ENCODE measurements at regions not wholly inside any gene's neighbourhood (a gene's known extent, or its start where the extent isn't known, plus 50 kb on each side); places are given as distances from the start of the nearest gene placed in this dataset.

DNA sequence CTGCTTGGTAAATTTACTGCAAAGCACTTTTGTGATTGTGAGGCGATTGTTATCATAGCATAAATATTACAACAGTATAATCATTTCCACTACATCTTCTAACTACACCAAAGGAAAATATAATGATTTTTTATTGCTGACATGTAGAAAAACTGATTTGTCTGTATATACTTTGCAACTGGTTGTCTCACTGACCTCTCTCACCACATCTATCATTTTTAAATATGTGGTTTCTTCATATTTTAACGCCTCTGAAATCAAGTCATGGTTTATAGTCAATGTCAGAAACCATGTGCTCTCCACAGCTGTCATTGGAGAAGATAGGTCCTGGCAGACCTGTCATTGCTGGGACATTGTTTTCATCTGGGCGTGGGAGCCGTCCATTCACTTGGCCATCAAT lies 315.4 kb upstream of the KLF6 start:
- no peak overlapping the region for H3K4me3 ChIP-seq (ENCODE audit: insufficient read depth, low read length, poor library complexity, severe bottlenecking)
- no peaks in the 10 kb centered on the region for H3K79me2 ChIP-seq (ENCODE audit: insufficient read depth, low read length)
- H3K4me2 ChIP-seq (ENCODE audit: low read depth, low read length, poor library complexity, severe bottlenecking), result no peak overlapping the region
- no peaks in the 10 kb centered on the region for H3K9me2 ChIP-seq (replicated peaks; ENCODE audit: insufficient read depth, low read length)
- no peaks in the 10 kb centered on the region for H3K36me3 ChIP-seq (ENCODE audit: low read length)
- H3K27me3 ChIP-seq (ENCODE audit: low read length), result no peaks in the 10 kb centered on the region
- no peak overlapping the region for H3K9ac ChIP-seq (ENCODE audit: low read length)
- H3K9me3 ChIP-seq (ENCODE audit: insufficient read depth, low read length), result no peaks in the 10 kb centered on the region
- TF ChIP-seq EZH2phosphoT487 (conservative IDR thresholded peaks at IDR 0.05; ENCODE audit: low read length) (no peak), CTCF (IDR thresholded peaks at IDR 0.05; ENCODE audit: insufficient read depth, low read length, poor library complexity, severe bottlenecking) (no peak)
- H3K27ac ChIP-seq (ENCODE audit: low read depth, low read length), result no peak overlapping the region
- no peaks in the 10 kb centered on the region for H4K20me1 ChIP-seq (ENCODE audit: low read depth, low read length)
- H2AFZ ChIP-seq (ENCODE audit: low read depth, low read length, severe bottlenecking), result no peak overlapping the region
- H3F3A ChIP-seq (ENCODE audit: insufficient read depth), result no peaks in the 10 kb centered on the region

- H3K79me2 ChIP-seq (ENCODE audit: insufficient read depth, low read length), result no peaks in the 10 kb centered on the region
- no peaks in the 10 kb centered on the region for H4K20me1 ChIP-seq (ENCODE audit: low read depth, low read length)
- no peak overlapping the region for H3K9ac ChIP-seq (ENCODE audit: low read length)
- H3K9me2 ChIP-seq (replicated peaks; ENCODE audit: insufficient read depth, low read length), result no peaks in the 10 kb centered on the region
- TF ChIP-seq EZH2phosphoT487 (conservative IDR thresholded peaks at IDR 0.05; ENCODE audit: low read length) (no peak), CTCF (IDR thresholded peaks at IDR 0.05; ENCODE audit: insufficient read depth, low read length, poor library complexity, severe bottlenecking) (no peak)
- H3K9me3 ChIP-seq (ENCODE audit: insufficient read depth, low read length), result no peaks in the 10 kb centered on the region
- no peak overlapping the region for H3K4me2 ChIP-seq (ENCODE audit: low read depth, low read length, poor library complexity, severe bottlenecking)
- H3K27me3 ChIP-seq (ENCODE audit: low read length), result no peaks in the 10 kb centered on the region
- H3K36me3 ChIP-seq (ENCODE audit: low read length), result no peaks in the 10 kb centered on the region
- no peaks in the 10 kb centered on the region for H3F3A ChIP-seq (ENCODE audit: insufficient read depth)
- H3K4me3 ChIP-seq (ENCODE audit: insufficient read depth, low read length, poor library complexity, severe bottlenecking), result no peak overlapping the region
- no peak overlapping the region for H2AFZ ChIP-seq (ENCODE audit: low read depth, low read length, severe bottlenecking)
- no peak overlapping the region for H3K27ac ChIP-seq (ENCODE audit: low read depth, low read length)
Measured at GRCh38 chr10:4099202-4099601, 314.2 kb upstream of the KLF6 start.

GRCh38 chr10:4095166-4095917 lies 310.3 kb upstream of the KLF6 start:
- no peak overlapping the region for H2AFZ ChIP-seq (ENCODE audit: low read depth, low read length, severe bottlenecking)
- no peaks in the 10 kb centered on the region for H4K20me1 ChIP-seq (ENCODE audit: low read depth, low read length)
- H3K36me3 ChIP-seq (ENCODE audit: low read length), result no peaks in the 10 kb centered on the region
- H3K27ac ChIP-seq (ENCODE audit: low read depth, low read length), result no peak overlapping the region
- H3K9me2 ChIP-seq (replicated peaks; ENCODE audit: insufficient read depth, low read length), result no peaks in the 10 kb centered on the region
- H3K9me3 ChIP-seq (ENCODE audit: insufficient read depth, low read length), result no peaks in the 10 kb centered on the region
- H3K4me3 ChIP-seq (ENCODE audit: insufficient read depth, low read length, poor library complexity, severe bottlenecking), result no peak overlapping the region
- no peaks in the 10 kb centered on the region for H3K79me2 ChIP-seq (ENCODE audit: insufficient read depth, low read length)
- TF ChIP-seq CTCF (IDR thresholded peaks at IDR 0.05; ENCODE audit: insufficient read depth, low read length, poor library complexity, severe bottlenecking), result no peak
- no peak for TF ChIP-seq EZH2phosphoT487 (conservative IDR thresholded peaks at IDR 0.05; ENCODE audit: low read length)
- H3F3A ChIP-seq (ENCODE audit: insufficient read depth), result no peaks in the 10 kb centered on the region
- H3K4me2 ChIP-seq (ENCODE audit: low read depth, low read length, poor library complexity, severe bottlenecking), result no peak overlapping the region
- H3K27me3 ChIP-seq (ENCODE audit: low read length), result no peaks in the 10 kb centered on the region
- H3K9ac ChIP-seq (ENCODE audit: low read length), result no peak overlapping the region
